GM18508 (cell line): ENCODE measurements at regions not wholly inside any gene's neighbourhood (a gene's known extent, or its start where the extent isn't known, plus 50 kb on each side); places are given as distances from the start of the nearest gene placed in this dataset.

ENCODE experiments used
- ATAC-seq: cut with Tn5 transposase; IDR thresholded peaks from one replicate; pipeline ENCODE4 v1.9.1; 2021; ENCODE audit warnings: moderate number of reproducible peaks; ENCODE audit not compliant: insufficient read depth, unreplicated experiment

- ATAC-seq, result no peak
Measured at GRCh38 chr5:98603456-98603855, 170.0 kb upstream of the RGMB start.

- no peak for ATAC-seq
Measured at GRCh38 chr5:98604301-98604700, 169.2 kb upstream of the RGMB start.

- no peak for ATAC-seq
Measured at GRCh38 chr5:98604721-98605425, 168.6 kb upstream of the RGMB start.

GRCh38 chr5:98605426-98605825, 168.0 kb upstream of the RGMB start:
- ATAC-seq, result no peak

GRCh38 chr5:98606961-98607360, 166.5 kb upstream of the RGMB start:
- no peak for ATAC-seq

GRCh38 chr5:98608052-98608451, 165.4 kb upstream of the RGMB start:
- no peak for ATAC-seq

- no peak for ATAC-seq
Measured at GRCh38 chr5:98614341-98614740, 159.1 kb upstream of the RGMB start.

- no peak for ATAC-seq
Measured at GRCh38 chr5:98621821-98622220, 151.6 kb upstream of the RGMB start.

GRCh38 chr5:98624145-98624880, 149.2 kb upstream of the RGMB start:
- ATAC-seq, result no peak

GRCh38 chr5:98627121-98627520, 146.3 kb upstream of the RGMB start:
- ATAC-seq, result no peak

- ATAC-seq, result no peak
Measured at GRCh38 chr5:98630621-98631020, 142.8 kb upstream of the RGMB start.

GRCh38 chr5:98631311-98632054, 142.0 kb upstream of the RGMB start:
- ATAC-seq, result no peak

- no peak for ATAC-seq
Measured at GRCh38 chr5:98635656-98636055, 137.8 kb upstream of the RGMB start.

- ATAC-seq, result no peak
Measured at GRCh38 chr5:98637116-98637515, 136.3 kb upstream of the RGMB start.

GRCh38 chr5:98637557-98637956, 135.9 kb upstream of the RGMB start:
- no peak for ATAC-seq

- ATAC-seq, result no peak
Measured at GRCh38 chr5:98638111-98638510, 135.4 kb upstream of the RGMB start.

- no peak for ATAC-seq
Measured at GRCh38 chr5:98638701-98639100, 134.8 kb upstream of the RGMB start.

GRCh38 chr5:98639274-98639673, 134.2 kb upstream of the RGMB start:
- ATAC-seq, result no peak

GRCh38 chr5:98641671-98642070, 131.8 kb upstream of the RGMB start:
- ATAC-seq, result no peak

- ATAC-seq, result no peak
Measured at GRCh38 chr5:98643569-98643968, 129.9 kb upstream of the RGMB start.

GRCh38 chr5:98651715-98652114, 121.7 kb upstream of the RGMB start:
- ATAC-seq, result no peak
